Ishikawa (cell line): ENCODE measurements at regions not wholly inside any gene's neighbourhood (a gene's known extent, or its start where the extent isn't known, plus 50 kb on each side); places are given as distances from the start of the nearest gene placed in this dataset.

Experiments used
- CEBPB ChIP-seq: IDR thresholded peaks from 2 replicates; pipeline ENCODE4 v1.6.1; 2012
- CREB1 ChIP-seq: IDR thresholded peaks from 2 replicates; pipeline ENCODE4 v1.6.1; 2012; ENCODE audit warnings: low read depth
- EGR1 ChIP-seq: IDR thresholded peaks from 2 replicates; pipeline ENCODE4 v1.6.1; 2012
- EP300 ChIP-seq: IDR thresholded peaks from 2 replicates; pipeline ENCODE4 v1.6.1; 2012; ENCODE audit warnings: borderline replicate concordance
- FOXM1 ChIP-seq: IDR thresholded peaks from 2 replicates; pipeline ENCODE4 v1.6.1; 2012; ENCODE audit warnings: low read depth, borderline replicate concordance
- NFIC ChIP-seq: IDR thresholded peaks from 2 replicates; pipeline ENCODE4 v1.6.1; 2012
- RAD21 ChIP-seq: IDR thresholded peaks from 2 replicates; pipeline ENCODE4 v1.6.1; 2012; ENCODE audit warnings: low read depth
- TAF1 ChIP-seq: IDR thresholded peaks from 2 replicates; pipeline ENCODE4 v1.6.1; 2012; ENCODE audit warnings: low read depth, mild to moderate bottlenecking
- TCF12 ChIP-seq: IDR thresholded peaks from 2 replicates; pipeline ENCODE4 v1.6.1; 2012; ENCODE audit warnings: low read depth
- TEAD4 ChIP-seq: IDR thresholded peaks from 2 replicates; pipeline ENCODE4 v1.6.1; 2012
- YY1 ChIP-seq: IDR thresholded peaks from 2 replicates; pipeline ENCODE4 v1.6.1; 2012; ENCODE audit warnings: low read depth
- ZBTB7A ChIP-seq: IDR thresholded peaks from 2 replicates; pipeline ENCODE4 v1.6.1; 2012; ENCODE audit warnings: low read depth
- TF ChIP-seq, protein P1 (sequence below): IDR thresholded peaks from 2 replicates; pipeline ENCODE4 v1.6.1; 2012
- TF ChIP-seq, protein P2 (sequence below): IDR thresholded peaks from 2 replicates; pipeline ENCODE4 v1.6.1; 2012; ENCODE audit warnings: low read depth, mild to moderate bottlenecking
- TF ChIP-seq, protein P3 (sequence below): IDR thresholded peaks from 2 replicates; pipeline ENCODE4 v1.6.1; 2012

DNA sequence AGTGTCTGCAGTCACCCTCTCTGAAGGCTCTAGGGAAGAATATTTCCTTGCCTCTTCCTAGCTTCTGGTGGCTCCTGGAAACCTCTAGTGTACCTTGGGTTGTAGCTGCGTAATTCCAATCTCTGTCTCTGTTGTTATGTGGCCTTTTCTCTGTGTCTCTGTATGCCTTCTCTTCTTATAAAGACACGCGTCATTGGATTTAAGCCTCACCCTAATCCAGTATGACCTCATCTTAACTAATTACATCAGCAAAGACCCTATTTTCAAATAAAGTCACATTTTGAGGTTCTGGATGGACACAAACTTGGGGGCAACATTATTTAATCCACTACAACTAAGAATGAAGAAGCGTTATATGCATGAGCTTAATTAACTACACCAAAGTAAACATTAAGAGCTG is 111.4 kb upstream of the ZNF184 start:
- TF ChIP-seq ZBTB7A (no peak), TEAD4 (no peak)

DNA sequence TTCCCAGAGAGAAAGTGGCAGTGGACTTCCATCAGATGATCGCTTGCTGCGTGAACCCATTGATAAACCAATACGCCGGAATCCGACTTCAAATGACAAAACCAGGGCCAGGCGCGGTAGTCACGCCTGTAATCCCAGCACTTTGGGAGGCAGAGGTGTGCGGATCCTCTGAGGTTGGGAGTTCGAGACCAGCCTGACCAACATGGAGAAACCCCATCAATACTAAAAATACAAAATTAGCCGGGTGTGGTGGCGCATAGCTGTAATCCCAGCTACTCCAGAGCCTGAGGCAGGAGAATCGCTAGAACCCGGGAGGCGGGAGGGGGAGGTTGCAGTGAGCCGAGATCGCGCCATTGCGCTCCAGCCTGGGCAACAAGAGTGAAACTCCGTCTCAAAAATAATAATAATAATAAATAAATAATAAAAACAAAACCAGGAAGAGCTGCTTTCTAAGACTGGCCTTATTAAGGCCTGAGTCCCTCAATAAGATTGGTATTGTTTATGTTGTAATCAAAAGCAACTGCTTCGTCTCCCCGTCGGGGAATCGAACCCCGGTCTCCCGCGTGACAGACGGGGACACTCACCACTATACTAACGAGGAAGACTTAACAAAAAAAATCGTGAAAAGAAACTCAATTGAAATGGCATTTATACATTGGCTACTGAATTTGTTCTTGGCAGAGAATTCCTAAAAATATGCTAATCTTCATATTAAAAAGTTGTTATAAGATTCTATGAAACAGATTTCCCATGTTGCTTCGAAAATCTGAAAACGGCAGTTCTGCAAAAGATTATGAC is 110.2 kb upstream of the ZNF184 start:
- TF ChIP-seq TEAD4 (peak; percentile 86), TAF1 (no peak), CEBPB (peak; percentile 60)

DNA sequence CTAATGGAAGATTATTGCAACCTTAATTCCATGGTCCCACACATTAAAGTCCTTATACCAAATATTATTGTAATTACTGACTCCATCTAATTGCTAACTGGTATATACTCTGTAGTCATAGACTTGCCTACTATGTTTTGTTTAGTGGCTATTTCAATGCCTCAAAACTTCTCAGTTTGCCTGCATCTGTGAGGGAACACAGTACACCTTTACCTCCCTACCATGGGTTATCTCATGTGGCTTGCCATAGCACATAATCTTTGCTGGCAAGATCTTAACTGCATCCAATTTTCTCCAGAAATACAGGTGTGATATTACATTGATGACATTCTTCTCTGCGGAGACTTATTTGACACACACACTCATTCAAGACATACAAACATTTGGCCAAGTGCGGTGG is 107.1 kb upstream of the ZNF184 start:
- TF ChIP-seq, protein P1, sequence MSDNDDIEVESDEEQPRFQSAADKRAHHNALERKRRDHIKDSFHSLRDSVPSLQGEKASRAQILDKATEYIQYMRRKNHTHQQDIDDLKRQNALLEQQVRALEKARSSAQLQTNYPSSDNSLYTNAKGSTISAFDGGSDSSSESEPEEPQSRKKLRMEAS: no peak
- TF ChIP-seq CREB1 (no peak), ZBTB7A (no peak), CEBPB (no peak), EGR1 (no peak)
- TF ChIP-seq, protein P2, sequence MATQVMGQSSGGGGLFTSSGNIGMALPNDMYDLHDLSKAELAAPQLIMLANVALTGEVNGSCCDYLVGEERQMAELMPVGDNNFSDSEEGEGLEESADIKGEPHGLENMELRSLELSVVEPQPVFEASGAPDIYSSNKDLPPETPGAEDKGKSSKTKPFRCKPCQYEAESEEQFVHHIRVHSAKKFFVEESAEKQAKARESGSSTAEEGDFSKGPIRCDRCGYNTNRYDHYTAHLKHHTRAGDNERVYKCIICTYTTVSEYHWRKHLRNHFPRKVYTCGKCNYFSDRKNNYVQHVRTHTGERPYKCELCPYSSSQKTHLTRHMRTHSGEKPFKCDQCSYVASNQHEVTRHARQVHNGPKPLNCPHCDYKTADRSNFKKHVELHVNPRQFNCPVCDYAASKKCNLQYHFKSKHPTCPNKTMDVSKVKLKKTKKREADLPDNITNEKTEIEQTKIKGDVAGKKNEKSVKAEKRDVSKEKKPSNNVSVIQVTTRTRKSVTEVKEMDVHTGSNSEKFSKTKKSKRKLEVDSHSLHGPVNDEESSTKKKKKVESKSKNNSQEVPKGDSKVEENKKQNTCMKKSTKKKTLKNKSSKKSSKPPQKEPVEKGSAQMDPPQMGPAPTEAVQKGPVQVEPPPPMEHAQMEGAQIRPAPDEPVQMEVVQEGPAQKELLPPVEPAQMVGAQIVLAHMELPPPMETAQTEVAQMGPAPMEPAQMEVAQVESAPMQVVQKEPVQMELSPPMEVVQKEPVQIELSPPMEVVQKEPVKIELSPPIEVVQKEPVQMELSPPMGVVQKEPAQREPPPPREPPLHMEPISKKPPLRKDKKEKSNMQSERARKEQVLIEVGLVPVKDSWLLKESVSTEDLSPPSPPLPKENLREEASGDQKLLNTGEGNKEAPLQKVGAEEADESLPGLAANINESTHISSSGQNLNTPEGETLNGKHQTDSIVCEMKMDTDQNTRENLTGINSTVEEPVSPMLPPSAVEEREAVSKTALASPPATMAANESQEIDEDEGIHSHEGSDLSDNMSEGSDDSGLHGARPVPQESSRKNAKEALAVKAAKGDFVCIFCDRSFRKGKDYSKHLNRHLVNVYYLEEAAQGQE: no peak

DNA sequence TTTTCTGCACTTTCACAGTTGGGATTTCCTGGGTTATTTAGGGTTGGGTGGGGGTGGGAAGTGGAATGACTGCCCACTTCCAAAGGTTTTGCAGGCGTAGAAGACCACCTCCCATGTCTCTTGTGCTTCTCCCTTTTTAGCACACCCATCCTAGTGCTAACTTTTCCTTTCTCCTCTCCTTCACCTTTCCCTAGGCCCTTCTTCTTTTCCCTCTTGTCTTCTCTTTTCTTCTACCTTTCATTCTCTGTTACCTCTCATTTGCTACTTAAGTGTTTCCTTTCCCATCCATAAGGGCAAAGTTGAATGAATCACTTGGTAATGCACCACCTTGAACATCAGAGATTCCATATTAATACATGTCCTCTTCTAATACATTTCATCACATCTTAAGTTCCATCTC is 105.0 kb upstream of the ZNF184 start:
- no peak for TF ChIP-seq TAF1
- TF ChIP-seq, protein P2: no peak
- TF ChIP-seq CREB1: no peak

DNA sequence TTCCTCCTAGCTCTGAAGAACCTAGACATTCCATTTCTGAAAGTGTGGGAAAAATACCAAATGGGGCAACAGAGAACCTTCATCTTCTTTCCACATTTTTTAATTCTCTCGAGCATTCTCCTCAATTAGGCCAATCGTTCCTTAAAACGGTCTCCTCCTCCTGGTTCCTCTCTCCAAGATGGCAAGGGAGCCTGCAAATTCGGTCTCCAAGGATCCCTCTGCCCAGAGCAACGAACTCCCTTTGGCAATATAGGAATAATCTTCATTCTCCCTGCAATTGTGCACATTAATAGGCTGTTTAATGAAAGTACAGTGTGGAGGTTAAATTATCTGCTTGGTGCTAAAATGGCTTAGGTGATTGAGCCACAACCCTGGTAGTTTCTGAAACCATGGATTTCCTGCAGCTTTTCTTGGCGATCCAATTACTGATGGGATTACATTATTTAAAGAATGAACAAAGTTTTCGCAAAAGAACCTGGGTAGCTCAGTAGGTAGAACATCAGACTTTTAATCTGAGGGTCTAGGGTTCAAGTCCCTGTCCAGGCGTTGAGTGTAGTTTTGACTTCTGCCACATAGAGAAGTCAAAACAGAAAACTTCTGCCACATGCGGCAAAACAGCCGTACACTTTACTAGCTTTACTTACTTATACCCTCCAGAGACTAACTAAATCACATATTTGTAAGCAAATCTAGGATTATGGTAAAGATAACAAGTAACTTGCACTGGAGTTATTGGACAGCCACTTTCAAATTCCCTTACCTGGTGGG is 102.9 kb upstream of the ZNF184 start:
- TF ChIP-seq TAF1: no peak
- no peak for TF ChIP-seq TCF12
- TF ChIP-seq CREB1: no peak
- no peak for TF ChIP-seq YY1
- no peak for TF ChIP-seq TEAD4
- TF ChIP-seq NFIC: no peak
- TF ChIP-seq, protein P3, sequence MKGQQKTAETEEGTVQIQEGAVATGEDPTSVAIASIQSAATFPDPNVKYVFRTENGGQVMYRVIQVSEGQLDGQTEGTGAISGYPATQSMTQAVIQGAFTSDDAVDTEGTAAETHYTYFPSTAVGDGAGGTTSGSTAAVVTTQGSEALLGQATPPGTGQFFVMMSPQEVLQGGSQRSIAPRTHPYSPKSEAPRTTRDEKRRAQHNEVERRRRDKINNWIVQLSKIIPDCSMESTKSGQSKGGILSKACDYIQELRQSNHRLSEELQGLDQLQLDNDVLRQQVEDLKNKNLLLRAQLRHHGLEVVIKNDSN: no peak
- no peak for TF ChIP-seq FOXM1
- TF ChIP-seq CEBPB: no peak
- TF ChIP-seq EP300: no peak
- TF ChIP-seq, protein P2: no peak
- no peak for TF ChIP-seq RAD21
- TF ChIP-seq, protein P1: no peak
- TF ChIP-seq ZBTB7A: no peak
- no peak for TF ChIP-seq EGR1
